CD14-positive monocyte (primary cell): ENCODE measurements at regions not wholly inside any gene's neighbourhood (a gene's known extent, or its start where the extent isn't known, plus 50 kb on each side); places are given as distances from the start of the nearest gene placed in this dataset.

Experiments used
- DNase-seq, 3 donors: peaks; one replicate each; pipeline ENCODE4 v3.0.0-alpha.2; 2011 to 2022
- H2AFZ ChIP-seq: 2 replicates; pipeline ENCODE4 v1.6.0; 2012; ENCODE audit warnings: mild to moderate bottlenecking, low read depth, low read length, inconsistent platforms; ENCODE audit not compliant: insufficient read depth, poor library complexity, severe bottlenecking
- H3K27ac ChIP-seq, 2 donors: 1 replicate in 1 of 2; 2 replicates in 1 of 2; pipeline ENCODE4 v1.5.1; 2012 to 2013; ENCODE audit warnings: low read length in 2 of 2, control low read depth in 1 of 2, inconsistent platforms in 1 of 2, low read depth in 1 of 2, mild to moderate bottlenecking in 1 of 2
- H3K27me3 ChIP-seq, 2 donors: one replicate each; pipeline versions ENCODE4 v1.6.0 to v1.6.1; 2011 to 2013; ENCODE audit warnings: low read length in 2 of 2; ENCODE audit not compliant: control insufficient read depth in 2 of 2, insufficient read depth in 2 of 2
- H3K36me3 ChIP-seq, 2 donors: replicated peaks in 1 of 2; 1 replicate in 1 of 2; 2 replicates in 1 of 2; pipeline versions ENCODE4 v1.5.1 to v1.6.1; 2012 to 2013; ENCODE audit warnings: low read length in 2 of 2, control low read depth in 1 of 2, inconsistent platforms in 1 of 2, mild to moderate bottlenecking in 1 of 2; ENCODE audit not compliant: insufficient read depth in 2 of 2, control insufficient read depth in 1 of 2
- H3K4me1 ChIP-seq, 2 donors: 1 replicate in 1 of 2; 2 replicates in 1 of 2; pipeline versions ENCODE4 v1.5.1 to v1.6.1; 2012 to 2013; ENCODE audit warnings: low read length in 2 of 2, control low read depth in 1 of 2, inconsistent platforms in 1 of 2, mild to moderate bottlenecking in 1 of 2, moderate library complexity in 1 of 2; ENCODE audit not compliant: insufficient read depth in 2 of 2, control insufficient read depth in 1 of 2
- H3K4me2 ChIP-seq: replicated peaks from 2 replicates; pipeline ENCODE3; 2012; ENCODE audit warnings: low read length, moderate library complexity, mild to moderate bottlenecking; ENCODE audit not compliant: poor library complexity, severe bottlenecking; ENCODE audit errors: extremely low read depth
- H3K4me3 ChIP-seq, 3 experiments: fragments of 200-600 bp in 1 of 3; sonication (generic) in 1 of 3; replicated peaks in 1 of 3; 1 replicate in 2 of 3; 2 replicates in 1 of 3; pipeline ENCODE4 v1.5.1; 2011 to 2013; ENCODE audit warnings: low read length in 3 of 3, mild to moderate bottlenecking in 3 of 3, control low read depth in 2 of 3, low read depth in 2 of 3, inconsistent platforms in 1 of 3, moderate library complexity in 1 of 3
- H3K79me2 ChIP-seq: 2 replicates; pipeline ENCODE4 v1.6.0; 2012; ENCODE audit warnings: mild to moderate bottlenecking, control low read depth, inconsistent platforms, low read length, moderate library complexity; ENCODE audit not compliant: insufficient read depth
- H3K9ac ChIP-seq: 2 replicates; pipeline ENCODE4 v1.6.0; 2017; ENCODE audit warnings: low read length, mild to moderate bottlenecking; ENCODE audit not compliant: insufficient read depth, poor library complexity, severe bottlenecking
- H3K9me3 ChIP-seq, 2 donors: replicated peaks in 1 of 2; 1 replicate in 1 of 2; 2 replicates in 1 of 2; pipeline versions ENCODE4 v1.5.1 to v1.6.1; 2012 to 2013; ENCODE audit warnings: low read length in 2 of 2, control low read depth in 1 of 2; ENCODE audit not compliant: control insufficient read depth in 1 of 2, insufficient read depth in 1 of 2
- H4K20me1 ChIP-seq: 2 replicates; pipeline ENCODE4 v1.6.0; 2012; ENCODE audit warnings: mild to moderate bottlenecking, low read length, control low read depth, moderate library complexity; ENCODE audit not compliant: insufficient read depth
- H3K27ac Mint-ChIP-seq, 7 donors: one replicate each; pipeline ENCODE4 v1.8.0; 2020; ENCODE audit warnings: mild to moderate bottlenecking in 7 of 7, mixed read lengths in 7 of 7, moderate library complexity in 6 of 7, inconsistent platforms in 2 of 7
- H3K27me3 Mint-ChIP-seq, 3 donors: one replicate each; pipeline ENCODE4 v1.8.0; 2021 to 2022; ENCODE audit warnings: low read depth in 3 of 3, mild to moderate bottlenecking in 3 of 3, mixed read lengths in 3 of 3, moderate library complexity in 3 of 3, inconsistent platforms in 1 of 3
- H3K36me3 Mint-ChIP-seq, 2 donors: one replicate each; pipeline ENCODE4 v1.8.0; 2020; ENCODE audit warnings: mixed read lengths in 2 of 2, inconsistent platforms in 1 of 2, mild to moderate bottlenecking in 1 of 2
- H3K4me1 Mint-ChIP-seq: one replicate; pipeline ENCODE4 v1.8.0; 2020; ENCODE audit warnings: mild to moderate bottlenecking, mixed read lengths
- H3K4me3 Mint-ChIP-seq, 2 donors: one replicate each; pipeline ENCODE4 v1.8.0; 2020; ENCODE audit warnings: mild to moderate bottlenecking in 2 of 2, mixed read lengths in 2 of 2, moderate library complexity in 1 of 2
- H3K9me3 Mint-ChIP-seq, 7 donors: one replicate each; pipeline ENCODE4 v1.8.0; 2020 to 2022; ENCODE audit warnings: mixed read lengths in 7 of 7, mild to moderate bottlenecking in 6 of 7, moderate library complexity in 6 of 7, inconsistent platforms in 2 of 7
- intact Hi-C, 2 donors: fragments of 100-400 bp; cut with micrococcal nuclease; formaldehyde crosslinking; loops; one replicate each; pipeline versions ENCODE4 v1.15.0 to v1.15.1; 2023
- TF ChIP-seq, protein P1 (sequence below): fragments of 200-600 bp; IDR thresholded peaks from one replicate; pipeline ENCODE4 v1.8.0; 2022; ENCODE audit warnings: antibody characterized with exemption, mild to moderate bottlenecking

DNA sequence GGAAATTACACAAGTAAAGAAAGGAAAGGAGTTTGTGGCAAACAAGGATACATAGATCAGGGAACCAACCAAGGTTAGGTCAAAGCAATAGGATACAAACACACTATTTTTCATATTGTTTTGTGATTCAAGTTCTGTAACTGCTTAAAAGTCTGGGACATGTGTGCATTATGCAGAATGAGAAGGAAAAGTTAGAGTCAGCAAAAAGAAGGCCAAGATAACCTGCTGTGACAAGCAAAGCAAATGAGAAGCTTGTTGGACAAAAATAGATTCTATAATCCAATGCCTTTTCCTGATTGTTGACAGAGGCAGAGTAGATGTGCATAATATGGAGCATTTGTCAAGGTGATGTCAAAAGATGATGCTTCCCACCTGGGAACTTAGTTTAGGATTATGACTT is 556.0 kb upstream of the CXADR start:
- H2AFZ ChIP-seq: no peak overlapping the region
- Mint-ChIP-seq H3K4me3 (no peak overlapping the region), H3K36me3 (no peaks in the 10 kb centered on the region), H3K27ac (no peak overlapping the region), H3K9me3 (peaks cover 2 to 12% (median 5%) of the 10 kb centered on the region in 7 donors), H3K27me3 (no peaks in the 10 kb centered on the region), H3K4me1 (no peaks in the 10 kb centered on the region)
- no peak overlapping the region for H3K27ac ChIP-seq
- no peaks in the 10 kb centered on the region for H3K4me1 ChIP-seq
- H3K9ac ChIP-seq: no peak overlapping the region
- intact Hi-C loops: no loop called here
- H4K20me1 ChIP-seq: no peaks in the 10 kb centered on the region
- no peak for DNase-seq
- TF ChIP-seq, protein P1, sequence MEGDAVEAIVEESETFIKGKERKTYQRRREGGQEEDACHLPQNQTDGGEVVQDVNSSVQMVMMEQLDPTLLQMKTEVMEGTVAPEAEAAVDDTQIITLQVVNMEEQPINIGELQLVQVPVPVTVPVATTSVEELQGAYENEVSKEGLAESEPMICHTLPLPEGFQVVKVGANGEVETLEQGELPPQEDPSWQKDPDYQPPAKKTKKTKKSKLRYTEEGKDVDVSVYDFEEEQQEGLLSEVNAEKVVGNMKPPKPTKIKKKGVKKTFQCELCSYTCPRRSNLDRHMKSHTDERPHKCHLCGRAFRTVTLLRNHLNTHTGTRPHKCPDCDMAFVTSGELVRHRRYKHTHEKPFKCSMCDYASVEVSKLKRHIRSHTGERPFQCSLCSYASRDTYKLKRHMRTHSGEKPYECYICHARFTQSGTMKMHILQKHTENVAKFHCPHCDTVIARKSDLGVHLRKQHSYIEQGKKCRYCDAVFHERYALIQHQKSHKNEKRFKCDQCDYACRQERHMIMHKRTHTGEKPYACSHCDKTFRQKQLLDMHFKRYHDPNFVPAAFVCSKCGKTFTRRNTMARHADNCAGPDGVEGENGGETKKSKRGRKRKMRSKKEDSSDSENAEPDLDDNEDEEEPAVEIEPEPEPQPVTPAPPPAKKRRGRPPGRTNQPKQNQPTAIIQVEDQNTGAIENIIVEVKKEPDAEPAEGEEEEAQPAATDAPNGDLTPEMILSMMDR: no peak
- H3K4me2 ChIP-seq: no peak overlapping the region
- no peak overlapping the region for H3K4me3 ChIP-seq
- no peaks in the 10 kb centered on the region for H3K27me3 ChIP-seq
- no peaks in the 10 kb centered on the region for H3K36me3 ChIP-seq
- H3K9me3 ChIP-seq: peaks cover 6 to 16% of the 10 kb centered on the region in 2 donors
- H3K79me2 ChIP-seq: no peaks in the 10 kb centered on the region

DNA sequence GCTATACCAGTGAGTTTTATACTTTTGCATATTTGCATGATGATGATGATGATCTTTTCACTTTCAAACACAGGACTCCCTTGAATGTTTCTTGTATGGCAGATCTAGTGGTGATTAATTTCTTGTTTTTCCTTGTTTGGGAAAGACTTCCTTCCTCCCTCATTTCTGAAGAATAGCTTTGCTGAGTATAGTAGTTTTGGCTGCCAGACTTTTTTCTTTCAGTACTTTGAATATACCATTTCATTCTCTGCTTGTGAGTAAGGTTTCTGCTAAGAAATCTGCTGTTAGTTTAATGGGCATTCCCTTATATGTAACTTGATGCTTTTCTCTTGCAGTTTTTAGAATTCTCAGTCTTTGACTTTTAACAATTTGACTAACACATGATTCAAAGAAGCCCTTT is 547.4 kb upstream of the CXADR start:
- H3K4me3 ChIP-seq: no peak overlapping the region

More for the DNA sequence above, 547.4 kb upstream of the CXADR start:
- intact Hi-C loops: no loop called here
- H3K4me3 Mint-ChIP-seq: no peak overlapping the region
- Histone ChIP-seq H4K20me1 (no peaks in the 10 kb centered on the region), H2AFZ (no peak overlapping the region), H3K4me2 (no peak overlapping the region), H3K4me1 (no peaks in the 10 kb centered on the region), H3K9ac (no peak overlapping the region), H3K79me2 (no peaks in the 10 kb centered on the region), H3K36me3 (no peaks in the 10 kb centered on the region), H3K27ac (no peak overlapping the region), H3K27me3 (no peaks in the 10 kb centered on the region), H3K9me3 (peaks cover 11 to 30% of the 10 kb centered on the region in 2 donors)
- peaks cover 7 to 14% (median 11%) of the 10 kb centered on the region in 7 donors for H3K9me3 Mint-ChIP-seq
- H3K4me1 Mint-ChIP-seq: no peaks in the 10 kb centered on the region
- no peaks in the 10 kb centered on the region for H3K36me3 Mint-ChIP-seq
- no peaks in the 10 kb centered on the region for H3K27me3 Mint-ChIP-seq
- TF ChIP-seq, protein P1: no peak
- no peak overlapping the region for H3K27ac Mint-ChIP-seq
- DNase-seq: no peak
